Stomach (tissue), 4 donors: ENCODE measurements at regions not wholly inside any gene's neighbourhood (a gene's known extent, or its start where the extent isn't known, plus 50 kb on each side); places are given as distances from the start of the nearest gene placed in this dataset.

Experiments used
- POLR2A ChIP-seq, 4 donors: fragments of 450-650 bp; IDR thresholded peaks; one replicate each; pipeline ENCODE4 v1.6.1; 2016; ENCODE audit warnings: antibody characterized with exemption in 4 of 4, control low read depth in 2 of 4, mild to moderate bottlenecking in 1 of 4, moderate library complexity in 1 of 4
- POLR2AphosphoS5 ChIP-seq, 3 donors: sonication (generic); formaldehyde crosslinking; IDR thresholded peaks; one replicate each; pipeline ENCODE4 v1.6.1; 2016; ENCODE audit warnings: antibody characterized with exemption in 3 of 3
- TF ChIP-seq, protein P1 (sequence below), 7 experiments: fragments of 450-650 bp in 4 of 7; fragments of 200-600 bp in 3 of 7; sonication (generic) in 3 of 7; IDR thresholded peaks; one replicate each; pipeline ENCODE4 v1.5.1; 2016 to 2019; ENCODE audit warnings: antibody characterized with exemption in 7 of 7, control low read depth in 2 of 7, mild to moderate bottlenecking in 1 of 7

DNA sequence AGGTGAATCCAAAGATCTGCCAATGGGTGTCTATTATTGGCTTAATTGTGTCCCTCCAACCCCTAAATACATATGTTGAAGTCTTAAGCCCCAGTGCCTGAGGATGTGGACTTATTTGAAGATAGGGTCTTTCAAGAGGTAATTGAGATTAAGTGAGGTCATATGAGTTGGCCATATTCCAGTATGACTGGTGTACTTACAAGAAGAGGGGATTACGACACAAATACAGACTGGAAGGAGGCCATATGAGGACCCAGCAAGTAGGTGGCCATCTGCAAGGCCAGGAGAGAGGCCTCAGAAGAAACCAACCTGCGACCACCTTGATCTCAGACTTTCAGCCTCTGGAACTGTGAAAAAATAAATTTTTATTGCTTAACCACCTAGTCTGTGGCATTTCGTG lies 121.1 kb upstream of the FN1 start:
- no peak for TF ChIP-seq POLR2AphosphoS5 (IDR thresholded peaks at IDR 0.05)
- no peak for TF ChIP-seq POLR2A (IDR thresholded peaks at IDR 0.05)
- TF ChIP-seq, protein P1, sequence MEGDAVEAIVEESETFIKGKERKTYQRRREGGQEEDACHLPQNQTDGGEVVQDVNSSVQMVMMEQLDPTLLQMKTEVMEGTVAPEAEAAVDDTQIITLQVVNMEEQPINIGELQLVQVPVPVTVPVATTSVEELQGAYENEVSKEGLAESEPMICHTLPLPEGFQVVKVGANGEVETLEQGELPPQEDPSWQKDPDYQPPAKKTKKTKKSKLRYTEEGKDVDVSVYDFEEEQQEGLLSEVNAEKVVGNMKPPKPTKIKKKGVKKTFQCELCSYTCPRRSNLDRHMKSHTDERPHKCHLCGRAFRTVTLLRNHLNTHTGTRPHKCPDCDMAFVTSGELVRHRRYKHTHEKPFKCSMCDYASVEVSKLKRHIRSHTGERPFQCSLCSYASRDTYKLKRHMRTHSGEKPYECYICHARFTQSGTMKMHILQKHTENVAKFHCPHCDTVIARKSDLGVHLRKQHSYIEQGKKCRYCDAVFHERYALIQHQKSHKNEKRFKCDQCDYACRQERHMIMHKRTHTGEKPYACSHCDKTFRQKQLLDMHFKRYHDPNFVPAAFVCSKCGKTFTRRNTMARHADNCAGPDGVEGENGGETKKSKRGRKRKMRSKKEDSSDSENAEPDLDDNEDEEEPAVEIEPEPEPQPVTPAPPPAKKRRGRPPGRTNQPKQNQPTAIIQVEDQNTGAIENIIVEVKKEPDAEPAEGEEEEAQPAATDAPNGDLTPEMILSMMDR (IDR thresholded peaks at IDR 0.05), result no peak
